Body of pancreas (tissue), 4 donors: ENCODE measurements at regions not wholly inside any gene's neighbourhood (a gene's known extent, or its start where the extent isn't known, plus 50 kb on each side); places are given as distances from the start of the nearest gene placed in this dataset.

Experiments
- CTCF ChIP-seq, 7 experiments: fragments of 450-650 bp in 4 of 7; fragments of 200-600 bp in 3 of 7; sonication (generic) in 3 of 7; IDR thresholded peaks; one replicate each; pipeline ENCODE4 v1.5.1; 2016 to 2019; ENCODE audit warnings: antibody characterized with exemption in 7 of 7
- POLR2A ChIP-seq, 3 donors: fragments of 450-650 bp; IDR thresholded peaks; one replicate each; pipeline ENCODE4 v1.6.1; 2016; ENCODE audit warnings: antibody characterized with exemption in 3 of 3, mild to moderate bottlenecking in 2 of 3

- TF ChIP-seq POLR2A (IDR thresholded peaks at IDR 0.05) (no peak), CTCF (IDR thresholded peaks at IDR 0.05) (no peak)
Observed at GRCh38 chr7:39838326-39838725, 111.7 kb upstream of the CDK13 start.
